ENCODE measurements at regions not wholly inside any gene's neighbourhood (a gene's known extent, or its start where the extent isn't known, plus 50 kb on each side); places are given as distances from the start of the nearest gene placed in this dataset.

- Histone ChIP-seq H3K9me3 (ENCODE audit: control insufficient read depth, low read length) (no peaks in the 10 kb centered on the region), H3K27me3 (replicated peaks; ENCODE audit: control insufficient read depth, insufficient read depth, low read length) (peaks cover 2% of the 10 kb centered on the region), H3K36me3 (ENCODE audit: control insufficient read depth, insufficient read depth, low read length, severe bottlenecking) (no peaks in the 10 kb centered on the region), H3K4me1 (ENCODE audit: control insufficient read depth, insufficient read depth, low read length) (no peaks in the 10 kb centered on the region), H3K9ac (ENCODE audit: low read length) (no peak overlapping the region), H3K4me3 (ENCODE audit: low read length) (no peak overlapping the region)
- DNase-seq (ENCODE audit: low read depth): no peak
Measured at GRCh38 chr5:4628645-4629385, 511.3 kb upstream of the ADAMTS16 start.

- Histone ChIP-seq H3K9me3 (ENCODE audit: control insufficient read depth, low read length) (no peaks in the 10 kb centered on the region), H3K4me1 (ENCODE audit: control insufficient read depth, insufficient read depth, low read length) (no peaks in the 10 kb centered on the region), H3K27me3 (replicated peaks; ENCODE audit: control insufficient read depth, insufficient read depth, low read length) (peaks cover 2% of the 10 kb centered on the region), H3K9ac (ENCODE audit: low read length) (no peak overlapping the region), H3K36me3 (ENCODE audit: control insufficient read depth, insufficient read depth, low read length, severe bottlenecking) (no peaks in the 10 kb centered on the region), H3K4me3 (ENCODE audit: low read length) (no peak overlapping the region)
- no peak for DNase-seq (ENCODE audit: low read depth)
Measured at GRCh38 chr5:4630031-4630430, 510.1 kb upstream of the ADAMTS16 start.

- Histone ChIP-seq H3K9me3 (ENCODE audit: control insufficient read depth, low read length) (no peaks in the 10 kb centered on the region), H3K4me1 (ENCODE audit: control insufficient read depth, insufficient read depth, low read length) (no peaks in the 10 kb centered on the region)
Measured at GRCh38 chr5:4634342-4634741, 505.8 kb upstream of the ADAMTS16 start.

GRCh38 chr5:4636378-4636777 is 503.8 kb upstream of the ADAMTS16 start:
- Histone ChIP-seq H3K4me1 (ENCODE audit: control insufficient read depth, insufficient read depth, low read length) (no peaks in the 10 kb centered on the region), H3K9ac (ENCODE audit: low read length) (no peak overlapping the region), H3K36me3 (ENCODE audit: control insufficient read depth, insufficient read depth, low read length, severe bottlenecking) (no peaks in the 10 kb centered on the region), H3K4me3 (ENCODE audit: low read length) (no peak overlapping the region), H3K9me3 (ENCODE audit: control insufficient read depth, low read length) (no peaks in the 10 kb centered on the region), H3K27me3 (replicated peaks; ENCODE audit: control insufficient read depth, insufficient read depth, low read length) (no peaks in the 10 kb centered on the region)
- no peak for DNase-seq (ENCODE audit: low read depth)

More at GRCh38 chr5:4634342-4634741, 505.8 kb upstream of the ADAMTS16 start:
- Histone ChIP-seq H3K36me3 (ENCODE audit: control insufficient read depth, insufficient read depth, low read length, severe bottlenecking) (no peaks in the 10 kb centered on the region), H3K9ac (ENCODE audit: low read length) (no peak overlapping the region), H3K4me3 (ENCODE audit: low read length) (no peak overlapping the region), H3K27me3 (replicated peaks; ENCODE audit: control insufficient read depth, insufficient read depth, low read length) (no peaks in the 10 kb centered on the region)
- no peak for DNase-seq (ENCODE audit: low read depth)

GRCh38 chr5:4639946-4640345 is 500.2 kb upstream of the ADAMTS16 start:
- H3K27me3 ChIP-seq (replicated peaks; ENCODE audit: control insufficient read depth, insufficient read depth, low read length): no peaks in the 10 kb centered on the region
- no peaks in the 10 kb centered on the region for H3K9me3 ChIP-seq (ENCODE audit: control insufficient read depth, low read length)
- no peak for DNase-seq (ENCODE audit: low read depth)
- no peak overlapping the region for H3K9ac ChIP-seq (ENCODE audit: low read length)
- H3K4me3 ChIP-seq (ENCODE audit: low read length): no peak overlapping the region
- H3K4me1 ChIP-seq (ENCODE audit: control insufficient read depth, insufficient read depth, low read length): no peaks in the 10 kb centered on the region
- no peaks in the 10 kb centered on the region for H3K36me3 ChIP-seq (ENCODE audit: control insufficient read depth, insufficient read depth, low read length, severe bottlenecking)

- H3K27me3 ChIP-seq (replicated peaks; ENCODE audit: control insufficient read depth, insufficient read depth, low read length): no peaks in the 10 kb centered on the region
- no peak overlapping the region for H3K9ac ChIP-seq (ENCODE audit: low read length)
- no peaks in the 10 kb centered on the region for H3K9me3 ChIP-seq (ENCODE audit: control insufficient read depth, low read length)
- no peaks in the 10 kb centered on the region for H3K4me1 ChIP-seq (ENCODE audit: control insufficient read depth, insufficient read depth, low read length)
- no peak overlapping the region for H3K4me3 ChIP-seq (ENCODE audit: low read length)
- DNase-seq (ENCODE audit: low read depth): no peak
- no peaks in the 10 kb centered on the region for H3K36me3 ChIP-seq (ENCODE audit: control insufficient read depth, insufficient read depth, low read length, severe bottlenecking)
Measured at GRCh38 chr5:4640795-4641194, 499.3 kb upstream of the ADAMTS16 start.

- Histone ChIP-seq H3K4me3 (ENCODE audit: low read length) (no peak overlapping the region), H3K36me3 (ENCODE audit: control insufficient read depth, insufficient read depth, low read length, severe bottlenecking) (no peaks in the 10 kb centered on the region), H3K27me3 (replicated peaks; ENCODE audit: control insufficient read depth, insufficient read depth, low read length) (no peaks in the 10 kb centered on the region), H3K9me3 (ENCODE audit: control insufficient read depth, low read length) (no peaks in the 10 kb centered on the region), H3K9ac (ENCODE audit: low read length) (no peak overlapping the region), H3K4me1 (ENCODE audit: control insufficient read depth, insufficient read depth, low read length) (no peaks in the 10 kb centered on the region)
- DNase-seq (ENCODE audit: low read depth): no peak
Measured at GRCh38 chr5:4642525-4642924, 497.6 kb upstream of the ADAMTS16 start.

- Histone ChIP-seq H3K9ac (ENCODE audit: low read length) (no peak overlapping the region), H3K36me3 (ENCODE audit: control insufficient read depth, insufficient read depth, low read length, severe bottlenecking) (no peaks in the 10 kb centered on the region), H3K4me1 (ENCODE audit: control insufficient read depth, insufficient read depth, low read length) (no peaks in the 10 kb centered on the region), H3K9me3 (ENCODE audit: control insufficient read depth, low read length) (no peaks in the 10 kb centered on the region), H3K27me3 (replicated peaks; ENCODE audit: control insufficient read depth, insufficient read depth, low read length) (no peaks in the 10 kb centered on the region), H3K4me3 (ENCODE audit: low read length) (no peak overlapping the region)
- DNase-seq (ENCODE audit: low read depth): no peak
Measured at GRCh38 chr5:4643190-4643589, 496.9 kb upstream of the ADAMTS16 start.

- DNase-seq (ENCODE audit: low read depth): no peak
- Histone ChIP-seq H3K4me3 (ENCODE audit: low read length) (no peak overlapping the region), H3K27me3 (replicated peaks; ENCODE audit: control insufficient read depth, insufficient read depth, low read length) (peaks cover 2% of the 10 kb centered on the region), H3K36me3 (ENCODE audit: control insufficient read depth, insufficient read depth, low read length, severe bottlenecking) (no peaks in the 10 kb centered on the region), H3K4me1 (ENCODE audit: control insufficient read depth, insufficient read depth, low read length) (no peaks in the 10 kb centered on the region), H3K9ac (ENCODE audit: low read length) (no peak overlapping the region), H3K9me3 (ENCODE audit: control insufficient read depth, low read length) (no peaks in the 10 kb centered on the region)
Measured at GRCh38 chr5:4643960-4644359, 496.2 kb upstream of the ADAMTS16 start.

GRCh38 chr5:4646715-4647375 is 493.3 kb upstream of the ADAMTS16 start:
- Histone ChIP-seq H3K9me3 (ENCODE audit: control insufficient read depth, low read length) (no peaks in the 10 kb centered on the region), H3K36me3 (ENCODE audit: control insufficient read depth, insufficient read depth, low read length, severe bottlenecking) (no peaks in the 10 kb centered on the region), H3K4me1 (ENCODE audit: control insufficient read depth, insufficient read depth, low read length) (no peaks in the 10 kb centered on the region), H3K4me3 (ENCODE audit: low read length) (no peak overlapping the region), H3K27me3 (replicated peaks; ENCODE audit: control insufficient read depth, insufficient read depth, low read length) (peaks cover 8% of the 10 kb centered on the region), H3K9ac (ENCODE audit: low read length) (no peak overlapping the region)
- no peak for DNase-seq (ENCODE audit: low read depth)

- H3K4me1 ChIP-seq (ENCODE audit: control insufficient read depth, insufficient read depth, low read length): no peaks in the 10 kb centered on the region
- DNase-seq (ENCODE audit: low read depth): no peak
- H3K9me3 ChIP-seq (ENCODE audit: control insufficient read depth, low read length): no peaks in the 10 kb centered on the region
- no peaks in the 10 kb centered on the region for H3K36me3 ChIP-seq (ENCODE audit: control insufficient read depth, insufficient read depth, low read length, severe bottlenecking)
- H3K9ac ChIP-seq (ENCODE audit: low read length): no peak overlapping the region
- no peak overlapping the region for H3K4me3 ChIP-seq (ENCODE audit: low read length)
- peaks cover 8% of the 10 kb centered on the region for H3K27me3 ChIP-seq (replicated peaks; ENCODE audit: control insufficient read depth, insufficient read depth, low read length)
Measured at GRCh38 chr5:4647955-4648354, 492.2 kb upstream of the ADAMTS16 start.

Data from adipocyte (in vitro differentiated cells).